Kidney epithelial cell (primary cell): ENCODE measurements at regions not wholly inside any gene's neighbourhood (a gene's known extent, or its start where the extent isn't known, plus 50 kb on each side); places are given as distances from the start of the nearest gene placed in this dataset.

ENCODE experiments used
- DNase-seq: peaks from one replicate; pipeline ENCODE4 v3.0.0-alpha.2; 2010; ENCODE audit warnings: low read depth
- H3K27me3 ChIP-seq: 2 replicates; pipeline ENCODE4 v1.6.0; 2011; ENCODE audit warnings: low read length; ENCODE audit not compliant: control insufficient read depth, insufficient read depth
- H3K36me3 ChIP-seq: 2 replicates; pipeline ENCODE4 v1.5.1; 2011; ENCODE audit warnings: low read length; ENCODE audit not compliant: control insufficient read depth, insufficient read depth
- H3K4me3 ChIP-seq: 2 replicates; pipeline ENCODE4 v1.5.1; 2011; ENCODE audit warnings: low read depth, mild to moderate bottlenecking, control low read depth, low read length
- CTCF ChIP-seq: IDR thresholded peaks from 2 replicates; pipeline ENCODE4 v1.5.1; 2011; ENCODE audit warnings: mild to moderate bottlenecking, moderate library complexity, low read length, control low read depth, inconsistent platforms; ENCODE audit not compliant: insufficient read depth, poor library complexity, severe bottlenecking

GRCh38 chr16:52929478-52930400 is 123.0 kb downstream of the CHD9NB start:
- H3K36me3 ChIP-seq = no peaks in the 10 kb centered on the region
- no peak for TF ChIP-seq CTCF
- no peaks in the 10 kb centered on the region for H3K27me3 ChIP-seq
- no peak overlapping the region for H3K4me3 ChIP-seq
- no peak for DNase-seq

- H3K4me3 ChIP-seq = no peak overlapping the region
- no peaks in the 10 kb centered on the region for H3K27me3 ChIP-seq
- TF ChIP-seq CTCF = no peak
- no peak for DNase-seq
- H3K36me3 ChIP-seq = no peaks in the 10 kb centered on the region
Measured at GRCh38 chr16:52928955-52929354, 123.7 kb downstream of the CHD9NB start.

GRCh38 chr16:52925143-52925542 is 127.6 kb downstream of the CHD9NB start:
- DNase-seq = no peak
- no peak overlapping the region for H3K4me3 ChIP-seq
- no peak for TF ChIP-seq CTCF
- H3K27me3 ChIP-seq = no peaks in the 10 kb centered on the region
- no peaks in the 10 kb centered on the region for H3K36me3 ChIP-seq

GRCh38 chr16:52924162-52924561 is 128.5 kb downstream of the CHD9NB start:
- H3K4me3 ChIP-seq = no peak overlapping the region
- no peak for TF ChIP-seq CTCF
- H3K36me3 ChIP-seq = no peaks in the 10 kb centered on the region
- H3K27me3 ChIP-seq = no peaks in the 10 kb centered on the region
- no peak for DNase-seq

GRCh38 chr16:52921104-52921503 is 131.6 kb downstream of the CHD9NB start:
- H3K4me3 ChIP-seq = no peak overlapping the region
- no peaks in the 10 kb centered on the region for H3K27me3 ChIP-seq
- no peaks in the 10 kb centered on the region for H3K36me3 ChIP-seq
- no peak for DNase-seq
- TF ChIP-seq CTCF = no peak

GRCh38 chr16:52920331-52920730 is 132.4 kb downstream of the CHD9NB start:
- no peak overlapping the region for H3K4me3 ChIP-seq
- TF ChIP-seq CTCF = no peak
- DNase-seq = no peak
- H3K27me3 ChIP-seq = no peaks in the 10 kb centered on the region
- H3K36me3 ChIP-seq = no peaks in the 10 kb centered on the region
